ENCODE measurements at regions not wholly inside any gene's neighbourhood (a gene's known extent, or its start where the extent isn't known, plus 50 kb on each side); places are given as distances from the start of the nearest gene placed in this dataset.

DNA sequence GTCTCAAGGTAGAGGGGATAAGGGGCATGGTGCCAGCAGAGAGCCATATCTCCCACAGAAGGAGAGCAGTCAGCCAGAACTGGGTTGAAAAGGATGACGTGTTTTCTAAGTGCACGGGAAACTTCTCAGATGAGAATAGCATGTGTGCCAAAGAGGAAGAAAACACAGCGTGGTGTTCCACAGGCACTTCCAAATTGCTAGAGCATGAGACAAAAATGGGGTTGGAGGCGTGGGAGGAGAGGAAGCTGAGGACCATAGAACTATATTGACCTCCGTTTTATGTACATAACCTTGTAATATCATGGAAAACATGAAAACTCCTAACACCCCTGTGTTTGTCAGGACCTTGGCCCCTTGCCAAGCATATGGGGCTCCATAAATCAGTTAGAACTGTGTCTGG lies 682.7 kb upstream of the RAB6C start:
- no peak for DNase-seq

DNA sequence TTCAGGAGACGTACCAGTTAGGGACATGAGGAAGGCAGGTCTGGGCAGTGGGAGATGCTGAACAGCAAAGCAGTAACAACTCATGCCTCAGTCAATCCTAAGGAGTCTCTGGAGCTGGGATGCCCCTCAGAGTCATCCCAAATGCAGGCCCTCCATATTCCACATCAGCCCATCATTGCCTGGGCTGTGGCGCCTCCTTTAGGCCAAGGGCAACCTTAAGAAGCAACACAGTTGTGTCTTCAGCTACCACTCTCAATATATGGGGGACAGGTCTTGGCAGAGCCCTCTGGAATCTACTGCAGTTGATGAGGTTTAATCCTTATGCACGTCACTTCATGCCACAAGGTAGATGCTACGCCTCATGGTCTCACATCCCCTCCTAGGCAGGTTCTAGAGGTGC lies 682.0 kb upstream of the RAB6C start:
- DNase-seq: no peak

DNA sequence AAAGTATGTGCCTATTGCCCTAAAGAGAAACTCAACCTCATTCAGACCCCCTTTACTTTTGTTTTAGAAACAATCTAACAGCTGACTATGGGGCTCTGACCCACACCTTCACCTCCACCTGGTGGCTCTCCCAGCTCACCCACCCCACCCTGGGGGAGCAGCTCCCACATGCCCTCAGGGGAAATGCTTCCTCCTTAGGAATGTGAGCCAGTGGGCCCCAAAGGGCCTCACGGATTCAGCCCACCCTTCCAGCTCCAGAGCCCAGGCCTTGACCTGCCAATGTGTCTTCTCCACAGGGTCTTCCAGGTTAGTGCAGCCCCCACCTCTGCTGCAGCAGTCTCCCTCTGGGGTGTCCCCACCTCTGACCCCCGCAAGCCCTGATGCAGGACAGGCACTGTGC lies 680.1 kb upstream of the RAB6C start:
- DNase-seq: no peak

DNA sequence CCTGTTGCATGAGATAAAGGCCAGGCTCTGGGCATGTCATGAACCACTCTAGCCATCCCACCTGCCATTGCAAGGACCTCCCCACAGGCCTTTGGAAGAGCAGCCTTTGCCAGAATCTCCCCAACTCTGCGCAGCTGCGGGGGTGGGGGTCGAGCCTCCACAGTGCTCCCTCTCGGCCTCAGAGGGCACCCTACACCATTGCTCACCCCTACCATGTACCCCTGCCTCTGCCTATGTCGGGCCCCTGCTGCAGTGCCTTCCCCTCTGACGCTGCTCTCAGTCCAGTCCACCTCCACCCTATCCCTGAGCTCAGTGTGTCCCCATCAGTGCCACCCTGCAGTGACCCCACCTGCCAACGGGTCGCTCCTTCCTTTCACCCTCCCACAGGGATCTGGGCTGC lies 679.7 kb upstream of the RAB6C start:
- DNase-seq: no peak

DNA sequence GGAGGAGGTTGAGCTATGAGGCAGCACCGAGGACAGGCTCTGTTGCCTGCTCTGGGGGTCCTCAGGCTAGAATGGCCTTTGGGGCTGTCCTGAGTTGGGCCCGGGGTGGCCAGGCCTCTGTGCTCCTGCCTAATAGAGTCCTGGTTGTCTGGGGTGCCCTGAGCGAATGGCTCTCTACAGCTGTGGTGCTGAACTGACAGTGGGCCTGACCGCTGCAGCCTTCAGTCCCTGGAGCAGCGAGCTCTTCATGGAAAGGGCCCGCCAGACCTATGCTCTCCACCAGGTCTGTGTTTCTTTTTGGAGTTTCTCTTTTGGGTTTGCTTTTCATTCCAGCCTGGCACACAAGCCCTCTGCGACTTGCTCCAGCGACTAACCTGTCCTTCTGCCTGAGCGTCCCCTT lies 679.0 kb upstream of the RAB6C start:
- no peak for DNase-seq

DNA sequence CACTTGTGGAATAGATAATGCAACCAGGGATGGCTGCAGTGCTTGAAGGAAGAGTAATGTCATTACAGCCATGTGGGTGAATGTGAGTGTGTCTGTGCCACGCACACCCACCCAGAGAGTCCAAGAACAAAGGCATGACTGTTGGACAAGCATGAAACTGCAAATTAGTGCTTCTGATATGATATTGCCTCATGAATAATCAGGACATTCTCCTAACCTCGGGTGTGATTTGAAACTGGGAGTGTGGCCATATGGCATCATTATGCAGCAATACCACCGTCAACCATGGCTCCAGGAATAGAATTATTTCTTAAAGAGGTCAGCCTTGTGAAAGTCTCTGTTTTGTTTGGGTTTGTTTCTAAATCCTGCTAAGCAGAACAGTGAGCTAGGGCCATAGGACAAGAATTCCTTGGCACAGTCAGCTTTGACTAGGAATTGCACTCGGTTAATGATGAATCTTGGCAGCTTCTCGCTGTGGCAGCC lies 678.0 kb upstream of the RAB6C start:
- DNase-seq: no peak

DNA sequence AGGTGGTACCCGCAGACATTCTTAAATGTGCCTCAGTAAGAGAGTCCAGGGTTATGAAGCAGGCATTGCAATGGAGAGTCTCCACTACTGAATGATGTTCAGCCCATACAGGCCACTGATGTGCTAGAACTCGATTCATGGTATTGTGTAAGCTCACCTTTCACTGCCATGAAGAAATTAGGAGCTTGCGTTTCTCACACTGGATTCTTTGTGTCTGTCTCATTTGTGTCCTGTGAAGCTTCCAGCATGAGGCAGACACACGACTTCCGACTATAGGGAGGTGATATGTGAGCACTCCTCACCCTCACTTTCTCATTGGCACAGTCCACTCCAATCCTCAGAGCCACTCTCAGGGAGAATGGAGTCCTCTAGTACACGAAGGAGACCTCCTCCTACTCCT lies 677.4 kb upstream of the RAB6C start:
- no peak for DNase-seq

DNA sequence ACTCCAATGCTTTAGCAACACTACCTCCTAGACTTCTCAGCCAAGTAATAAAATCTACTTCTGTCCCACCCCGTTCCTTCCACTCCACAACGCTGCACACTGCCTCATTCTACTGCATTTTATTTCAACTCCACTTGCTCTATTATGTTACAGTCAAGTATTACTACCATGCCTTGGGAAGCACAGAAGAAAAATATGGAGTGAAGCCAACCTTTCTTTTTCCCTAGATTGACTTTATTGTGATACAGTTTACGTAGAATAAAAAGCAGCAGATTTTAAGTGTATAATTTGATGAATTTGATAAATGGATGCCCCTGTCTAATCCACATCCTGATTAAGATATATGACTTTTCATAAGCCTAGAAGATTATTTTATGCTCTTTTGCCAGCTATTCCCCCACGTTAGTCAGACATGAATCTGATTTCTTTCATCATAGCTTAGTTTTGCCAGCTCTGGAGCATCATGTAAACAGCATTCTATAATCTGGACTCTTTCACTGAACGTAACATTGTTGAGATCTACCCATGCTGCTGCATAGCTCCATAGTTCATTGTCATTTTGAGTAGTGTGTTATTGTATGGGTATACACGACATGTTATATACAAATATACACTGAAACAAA lies 676.8 kb upstream of the RAB6C start:
- DNase-seq: no peak

DNA sequence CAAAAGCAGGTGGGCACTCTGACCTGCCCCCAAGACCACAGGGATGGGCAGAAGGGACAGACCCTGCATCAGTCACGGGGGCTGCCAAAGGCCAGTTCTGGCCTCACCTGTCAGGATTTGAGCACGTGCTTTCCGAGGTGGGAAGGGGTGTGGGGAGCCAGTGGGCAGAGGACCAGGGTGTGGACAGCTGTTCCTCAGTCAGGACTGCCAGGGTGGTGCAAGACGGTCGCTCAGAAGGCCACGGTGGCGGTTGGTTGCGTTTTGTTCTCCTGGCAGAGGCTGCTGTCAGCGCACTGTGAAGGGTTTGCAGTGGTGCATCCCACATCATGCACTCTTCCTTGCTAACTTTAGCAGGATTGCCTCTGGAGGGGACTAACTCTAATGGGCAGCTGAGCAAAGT lies 665.3 kb upstream of the RAB6C start:
- no peak for DNase-seq

DNA sequence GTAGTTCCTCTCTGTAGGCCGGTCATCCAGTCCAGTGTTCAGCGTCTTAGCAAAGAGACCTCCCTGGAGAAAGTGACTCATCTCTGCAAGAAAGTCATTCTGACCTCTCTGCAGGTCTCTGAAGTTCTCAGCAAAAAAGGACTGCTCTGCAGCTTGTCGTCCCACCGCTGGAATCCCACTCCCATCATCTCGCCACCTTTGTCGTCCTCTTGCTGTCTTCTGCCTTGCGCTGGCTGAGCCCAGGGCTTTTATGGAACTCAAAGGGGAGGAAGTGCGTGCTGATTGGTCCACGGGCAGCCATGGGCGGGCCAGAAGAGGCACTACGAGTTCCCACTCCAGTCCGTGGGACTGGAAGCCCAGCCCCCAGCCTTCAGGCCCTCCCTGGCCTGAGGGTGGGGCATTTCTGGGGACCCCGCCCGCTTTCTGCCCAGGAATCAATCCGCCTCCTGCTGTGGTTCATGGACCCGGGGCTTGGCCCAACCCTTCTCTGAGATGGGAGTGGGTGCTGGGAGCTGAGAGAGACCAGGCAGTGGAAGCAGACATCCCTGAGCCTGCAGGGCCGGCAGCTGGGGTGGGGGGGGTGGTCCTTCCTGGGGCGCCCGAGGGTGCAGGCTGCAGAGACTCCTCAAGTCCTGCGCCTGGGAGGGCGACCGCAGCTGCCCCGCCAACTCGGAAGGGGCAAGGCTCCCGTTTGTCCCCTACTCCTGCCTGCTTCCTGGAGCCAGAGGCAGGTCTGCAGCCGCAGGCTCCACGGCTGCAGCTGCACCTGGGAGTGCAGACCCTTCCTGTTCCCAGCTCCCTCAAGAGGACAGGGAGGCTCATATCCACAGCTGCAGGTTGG lies 660.7 kb upstream of the RAB6C start:
- DNase-seq: no peak

DNA sequence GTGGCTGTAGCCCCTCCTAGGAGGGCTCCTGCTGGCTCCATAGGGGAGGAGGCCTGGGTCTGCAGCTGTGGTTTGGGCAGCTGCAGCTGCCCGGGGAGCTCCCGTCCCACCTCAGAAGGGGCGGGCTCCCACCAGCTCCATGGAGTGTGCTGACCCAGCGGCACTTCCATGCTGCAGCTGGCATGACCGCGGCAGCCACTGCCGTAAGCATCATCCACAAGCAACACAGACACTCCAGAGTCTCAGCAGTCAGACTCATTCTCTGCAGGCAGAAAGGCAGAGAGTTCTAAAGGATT lies 660.1 kb upstream of the RAB6C start:
- DNase-seq: no peak

DNA sequence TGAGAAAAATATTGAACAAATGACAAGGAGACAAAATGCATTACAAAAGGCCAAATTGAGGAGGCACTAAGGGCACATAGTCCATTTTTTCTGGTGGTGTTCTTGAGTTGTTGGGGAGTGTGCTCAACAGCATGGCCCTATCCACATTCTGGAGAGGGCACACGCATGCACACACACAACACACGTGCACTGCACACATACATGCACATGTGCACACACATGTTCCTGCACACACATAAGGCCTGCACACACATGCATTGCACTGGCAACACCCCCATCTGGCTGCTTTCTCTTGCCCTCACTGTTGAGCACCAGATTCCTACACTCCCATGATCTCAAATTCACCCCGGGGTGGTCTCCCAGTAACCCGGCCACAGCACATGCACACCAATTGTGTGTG lies 659.2 kb upstream of the RAB6C start:
- no peak for DNase-seq

DNA sequence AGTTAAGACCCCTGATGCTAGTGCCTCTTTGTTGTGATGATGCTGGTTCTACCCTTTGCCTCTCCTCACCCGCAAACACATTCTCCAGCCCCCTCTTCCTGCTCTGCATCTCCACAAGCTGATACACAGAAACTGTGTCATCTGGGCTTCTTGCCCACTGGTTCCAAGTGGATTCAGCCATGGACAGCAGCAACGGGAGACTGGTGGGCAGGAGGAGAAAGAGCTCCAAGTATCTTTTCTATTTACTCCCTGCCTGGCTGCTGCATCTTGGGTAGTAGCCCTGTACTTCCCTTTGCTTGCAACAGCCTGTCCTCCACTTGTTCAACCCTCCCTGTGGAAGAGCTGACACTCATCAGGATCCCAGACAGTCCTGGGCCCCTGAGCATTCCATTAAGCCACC lies 655.1 kb upstream of the RAB6C start:
- DNase-seq: no peak

DNA sequence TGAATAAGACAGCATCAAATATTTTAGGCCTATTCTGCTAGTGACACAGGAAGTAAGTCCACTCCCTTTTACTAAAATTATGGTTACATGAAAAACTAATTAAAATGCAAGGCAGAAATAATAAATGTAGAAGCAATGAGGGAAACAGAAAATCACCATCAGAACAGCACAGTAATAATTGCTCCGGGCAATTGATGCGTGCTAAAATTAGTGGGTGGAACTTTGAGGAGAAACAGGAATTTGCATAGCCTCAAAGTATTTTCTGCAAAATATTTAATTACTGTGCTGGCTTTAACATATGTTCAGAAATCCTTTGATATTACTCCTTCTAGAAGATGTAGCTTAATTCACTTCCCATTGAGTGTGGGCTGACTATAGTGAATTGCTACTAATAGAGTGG lies 654.3 kb upstream of the RAB6C start:
- no peak for DNase-seq

DNA sequence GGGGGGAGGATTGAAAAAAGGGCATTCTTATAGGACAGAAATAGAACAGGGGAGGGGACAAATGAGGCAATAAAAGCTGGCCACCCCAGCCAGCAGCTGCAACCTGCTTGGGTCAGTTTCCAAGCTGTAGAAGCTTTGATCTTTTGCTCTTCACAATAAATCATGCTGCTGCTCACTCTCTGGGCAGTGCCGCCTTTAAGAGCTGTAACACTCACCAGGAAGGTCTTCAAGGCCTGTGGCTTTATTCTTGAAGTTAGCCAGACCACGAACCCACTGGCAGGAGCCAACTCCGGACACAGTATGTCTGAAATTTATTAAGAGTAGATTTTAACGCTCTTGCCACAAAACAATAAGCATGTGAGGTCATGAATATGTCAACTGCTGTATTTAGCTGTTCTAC lies 649.9 kb upstream of the RAB6C start:
- no peak for DNase-seq

DNA sequence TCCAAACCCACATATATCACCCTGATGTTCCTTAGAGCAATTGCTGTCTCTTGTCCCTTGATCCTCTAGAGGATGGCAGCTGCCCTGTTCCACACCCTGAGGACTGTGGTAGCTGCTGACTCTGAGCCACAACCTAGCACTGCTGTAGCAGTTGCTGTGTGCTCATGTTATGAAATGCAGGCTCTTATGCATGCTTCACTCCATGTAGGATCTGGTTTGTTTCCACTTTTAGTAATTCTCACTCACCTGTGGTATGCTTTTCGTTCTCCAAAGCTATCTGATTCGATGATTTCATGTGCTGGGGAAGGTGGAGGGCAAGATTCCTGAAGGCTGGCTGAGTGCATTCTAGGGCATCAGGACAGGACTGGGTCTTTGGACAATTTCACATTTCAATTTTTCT lies 649.0 kb upstream of the RAB6C start:
- DNase-seq: no peak

DNA sequence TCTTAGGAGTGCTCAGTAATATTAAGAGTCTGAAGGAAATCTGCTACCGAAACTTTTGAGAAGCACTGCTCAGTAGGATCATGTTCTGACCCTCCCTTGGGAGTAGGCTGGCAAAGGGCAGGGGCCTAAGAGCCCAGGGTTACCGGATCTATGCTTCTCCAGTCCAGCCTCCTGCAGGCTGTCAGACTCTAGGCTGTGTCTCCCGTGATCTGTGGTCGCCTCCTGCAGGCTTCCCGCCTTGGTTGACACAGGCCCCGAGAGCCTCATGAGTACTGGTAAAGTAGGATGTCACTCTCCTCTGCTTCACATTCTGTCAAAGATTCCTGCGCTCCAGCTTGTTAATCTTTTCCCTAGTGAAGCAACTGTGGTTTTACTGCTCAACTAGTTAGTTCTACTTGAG lies 647.8 kb upstream of the RAB6C start:
- no peak for DNase-seq

DNA sequence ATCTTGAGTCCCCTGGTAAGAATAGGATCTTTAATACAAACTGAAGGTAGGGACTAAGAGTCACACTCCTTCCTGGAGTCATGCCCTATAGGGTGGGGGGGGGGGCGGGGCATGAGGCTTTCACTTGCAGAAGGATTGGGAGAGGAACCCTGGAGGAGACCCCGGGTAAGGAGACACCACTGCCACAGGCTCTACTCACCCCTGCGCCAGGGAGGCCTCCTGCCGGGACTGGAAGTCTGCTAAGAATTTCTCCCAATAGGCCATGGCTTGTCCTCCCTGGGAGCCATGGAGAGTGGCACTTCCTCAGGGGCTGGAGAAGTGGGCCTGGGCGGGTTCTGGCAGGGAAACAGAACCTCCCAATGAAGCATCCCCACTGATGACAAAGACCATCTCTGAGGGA lies 645.3 kb upstream of the RAB6C start:
- DNase-seq: no peak

DNA sequence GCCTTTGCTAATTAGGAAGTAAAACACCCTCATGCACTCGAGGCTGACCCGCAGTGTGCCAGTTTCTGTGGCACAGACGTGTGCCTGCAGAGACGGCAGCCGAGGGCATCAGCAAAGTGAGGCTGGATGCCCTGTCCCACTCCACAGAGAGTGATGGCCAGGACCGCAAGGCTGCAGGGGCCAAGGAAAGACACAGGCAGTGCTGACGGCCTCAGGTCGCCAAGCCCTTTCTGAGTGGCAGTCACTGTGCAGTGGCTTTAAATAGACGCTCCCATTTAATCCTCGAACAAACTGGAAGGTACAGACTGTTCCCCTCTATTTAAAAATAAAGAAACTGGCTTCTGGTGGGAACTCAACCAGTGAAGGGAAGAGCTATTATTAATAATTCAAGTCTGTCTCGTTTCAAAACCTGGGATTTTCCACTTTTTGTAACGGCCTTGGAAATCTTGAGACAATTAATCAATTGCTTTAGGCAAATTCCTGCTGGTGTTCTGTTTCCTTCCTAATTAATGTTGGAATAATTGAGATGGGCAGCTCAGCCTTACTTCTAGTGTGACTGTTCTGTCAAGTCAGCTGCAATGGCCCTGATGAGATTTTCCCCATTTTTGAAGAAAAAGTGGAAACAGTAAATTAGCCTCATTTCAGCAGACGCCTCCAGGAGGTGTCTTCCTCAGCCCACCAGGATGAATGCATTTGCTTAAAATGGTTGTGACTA lies 644.6 kb upstream of the RAB6C start:
- DNase-seq: no peak

DNA sequence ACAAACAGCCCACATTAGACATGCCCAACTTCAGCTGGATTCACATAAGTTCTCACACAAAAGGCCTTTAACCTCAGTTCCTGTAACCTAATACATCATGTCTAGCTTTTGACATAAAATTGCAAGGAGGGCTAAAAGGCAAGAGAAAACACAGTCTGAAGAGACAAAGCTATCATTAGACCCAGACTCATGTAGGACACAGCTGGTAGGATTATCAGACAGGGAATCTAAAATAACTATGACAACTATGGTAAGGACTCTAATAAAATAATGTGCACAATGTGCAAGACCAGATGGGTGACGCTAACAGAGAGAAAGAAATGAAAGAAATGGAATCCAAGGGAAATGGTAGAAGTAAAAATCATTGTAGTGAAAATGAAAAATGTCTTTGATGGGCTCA lies 643.2 kb upstream of the RAB6C start:
- no peak for DNase-seq

DNA sequence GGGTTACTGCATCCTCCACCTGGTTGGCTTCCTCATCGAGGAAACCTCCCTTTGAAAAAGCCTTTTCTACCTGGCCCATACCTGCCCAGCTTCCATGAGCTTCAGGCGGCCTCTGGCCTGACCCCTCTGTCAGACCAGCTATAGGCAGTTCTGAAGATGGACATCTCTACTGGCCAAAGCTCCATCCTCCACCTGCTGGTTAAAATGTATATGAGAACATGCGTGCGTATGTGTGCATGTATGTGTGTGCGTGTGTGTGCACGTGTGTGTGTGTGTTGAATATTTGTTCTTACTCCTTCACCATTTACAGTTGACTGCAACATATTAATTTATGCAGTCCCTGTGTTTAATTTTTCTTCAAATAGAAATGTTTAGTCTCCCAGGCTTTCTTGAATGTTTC lies 642.4 kb upstream of the RAB6C start:
- no peak for DNase-seq

DNA sequence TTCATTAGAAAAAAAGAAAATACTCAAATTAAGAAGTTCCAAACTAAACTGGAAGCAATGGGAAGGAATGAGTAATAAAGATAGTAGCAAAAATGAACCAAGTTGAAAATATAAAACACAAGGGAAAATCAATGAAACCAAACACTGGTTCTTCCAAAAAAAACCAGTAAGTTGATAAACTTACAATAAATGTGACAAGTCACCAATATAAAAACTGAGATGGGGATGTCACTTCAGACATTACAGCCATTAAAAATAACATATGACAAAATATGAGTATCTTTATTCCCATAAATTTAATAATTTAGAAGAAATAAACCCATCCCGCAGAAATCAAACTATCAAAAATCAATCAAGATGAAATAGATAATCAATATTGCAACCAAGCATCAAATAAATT lies 633.9 kb upstream of the RAB6C start:
- DNase-seq: no peak

DNA sequence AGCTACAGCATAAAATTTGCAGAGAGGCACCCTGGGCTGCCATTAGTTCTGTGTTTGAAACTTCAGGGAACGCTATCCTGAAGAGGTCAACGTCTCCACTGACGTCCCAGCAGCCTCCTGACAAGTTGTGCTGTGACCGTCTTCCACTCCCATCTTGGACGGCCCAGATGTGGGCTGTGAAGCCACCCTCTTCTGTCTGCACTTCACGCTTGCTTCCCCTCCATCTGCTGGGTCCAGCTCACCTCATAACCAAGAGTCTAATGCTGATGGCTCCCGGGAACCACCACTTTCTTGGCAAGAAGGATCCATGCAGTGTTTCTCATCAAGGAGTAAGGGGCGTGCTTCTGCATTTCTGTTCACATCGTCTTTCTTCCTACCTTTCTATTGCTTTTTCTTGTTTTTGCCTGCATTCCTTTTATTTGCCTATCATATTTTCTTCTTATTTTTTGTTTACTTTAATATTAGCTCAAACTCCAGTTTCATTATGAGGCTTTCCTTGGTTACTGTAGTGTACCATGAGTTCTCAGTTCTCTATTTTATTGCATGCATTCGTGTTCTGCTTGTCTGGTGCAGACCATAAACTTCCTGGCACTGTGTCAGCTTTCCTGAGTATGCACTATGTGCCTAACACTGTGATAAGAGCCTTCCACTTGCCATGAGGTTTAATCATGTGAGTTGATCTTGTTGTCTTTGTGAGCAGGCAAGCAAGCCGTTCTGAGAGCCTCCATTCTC lies 631.8 kb upstream of the RAB6C start:
- no peak for DNase-seq

DNA sequence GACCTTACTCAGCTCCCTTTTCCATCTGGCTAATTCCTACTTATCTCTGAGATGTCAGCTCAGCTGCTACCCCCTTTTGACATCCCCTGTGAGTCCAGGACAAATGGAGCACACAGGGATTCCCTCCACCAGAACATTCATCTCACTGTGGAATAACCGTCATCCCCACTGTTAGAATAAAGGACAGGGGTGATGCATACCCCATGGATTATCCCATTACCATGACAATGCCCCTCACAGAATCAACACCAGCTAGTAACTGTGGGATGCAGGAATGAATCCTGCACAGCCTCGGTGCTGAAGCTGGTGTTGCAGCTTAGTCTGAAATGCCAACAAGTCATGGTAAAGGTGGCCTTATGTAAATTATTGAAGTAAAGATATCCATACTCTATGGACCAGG lies 624.8 kb upstream of the RAB6C start:
- DNase-seq: no peak

All from stimulated activated CD4-positive, alpha-beta T cell treated with anti-CD3 and anti-CD28 coated beads, Interleukin-4, amount 100 ng/mL, for 4 hours (primary cell).